B cell (primary cell): ENCODE measurements at regions not wholly inside any gene's neighbourhood (a gene's known extent, or its start where the extent isn't known, plus 50 kb on each side); places are given as distances from the start of the nearest gene placed in this dataset.

ENCODE experiments used
- ATAC-seq: fragments of 200-7000 bp; cut with Tn5 transposase; one replicate; pipeline ENCODE4 v1.10.0; 2021; ENCODE audit warnings: low read depth, mild to moderate bottlenecking, moderate number of reproducible peaks, moderate library complexity
- CTCF ChIA-PET: fragments of 350-600 bp; sonication (Branson Sonifier 250); formaldehyde crosslinking; loops from one replicate; lab custom pipeline; 2021; ENCODE audit warnings: antibody characterized with exemption, inconsistent platforms; lab: Charles Lee
- POLR2A ChIA-PET: fragments of 350-600 bp; sonication (Branson Sonifier 250); formaldehyde crosslinking; loops from one replicate; lab custom pipeline; 2021; ENCODE audit warnings: antibody characterized with exemption; lab: Charles Lee
- DNase-seq: peaks from one replicate; pipeline ENCODE4 v3.0.0; 2013
- H2AFZ ChIP-seq: 2 replicates; pipeline ENCODE4 v1.6.1; 2012; ENCODE audit warnings: mild to moderate bottlenecking, low read depth, low read length; ENCODE audit not compliant: insufficient read depth, poor library complexity, severe bottlenecking
- H3K27ac ChIP-seq, 2 donors: 1 replicate in 1 of 2; 2 replicates in 1 of 2; pipeline ENCODE4 v1.5.1; 2012 to 2013; ENCODE audit warnings: low read length in 2 of 2, mild to moderate bottlenecking in 2 of 2, moderate library complexity in 1 of 2
- H3K27me3 ChIP-seq, 4 experiments: fragments of 200-600 bp in 1 of 4; sonication (generic) in 1 of 4; replicated peaks in 1 of 4; 1 replicate in 2 of 4; 2 replicates in 2 of 4; pipeline versions ENCODE4 v1.6.1 to v1.7.0; 2013 to 2016; ENCODE audit warnings: low read length in 3 of 4, mild to moderate bottlenecking in 2 of 4, mixed read lengths in 1 of 4, moderate library complexity in 1 of 4; ENCODE audit not compliant: insufficient read depth in 4 of 4, control insufficient read depth in 3 of 4; ENCODE audit errors: control extremely low read depth in 1 of 4
- H3K36me3 ChIP-seq, 2 experiments: replicated peaks in 1 of 2; 1 replicate in 1 of 2; 2 replicates in 1 of 2; pipeline versions ENCODE4 v1.6.1 to v1.7.1; 2013; ENCODE audit warnings: low read length in 1 of 2; ENCODE audit not compliant: insufficient read depth in 2 of 2, control insufficient read depth in 1 of 2; ENCODE audit errors: control extremely low read depth in 1 of 2, extremely low read depth in 1 of 2
- H3K4me1 ChIP-seq, 2 donors: fragments of 200-600 bp in 1 of 2; sonication (generic) in 1 of 2; 1 replicate in 1 of 2; 2 replicates in 1 of 2; pipeline versions ENCODE4 v1.5.1 to v1.6.1; 2013 to 2017; ENCODE audit warnings: low read length in 2 of 2; ENCODE audit not compliant: control insufficient read depth in 2 of 2, insufficient read depth in 2 of 2
- H3K4me2 ChIP-seq: replicated peaks from 2 replicates; pipeline ENCODE3; 2012; ENCODE audit warnings: mild to moderate bottlenecking, low read depth, low read length; ENCODE audit not compliant: poor library complexity, severe bottlenecking
- H3K4me3 ChIP-seq, 5 experiments: fragments of 200-600 bp in 1 of 5; sonication (generic) in 1 of 5; 1 replicate in 3 of 5; 2 replicates in 2 of 5; pipeline versions ENCODE4 v1.5.1 to v1.7.0; 2011 to 2016; ENCODE audit warnings: low read length in 4 of 5, mild to moderate bottlenecking in 4 of 5, low read depth in 2 of 5, control low read depth in 1 of 5, moderate library complexity in 1 of 5; ENCODE audit not compliant: insufficient read depth in 1 of 5; ENCODE audit errors: control extremely low read depth in 1 of 5, extremely low read depth in 1 of 5
- H3K79me2 ChIP-seq: fragments of 200-600 bp; sonication (generic); one replicate; pipeline ENCODE4 v1.6.0; 2016; ENCODE audit warnings: low read length; ENCODE audit not compliant: control insufficient read depth, insufficient read depth
- H3K9ac ChIP-seq: fragments of 200-600 bp; sonication (generic); 2 replicates; pipeline ENCODE4 v1.6.1; 2017; ENCODE audit warnings: mild to moderate bottlenecking, low read length, moderate library complexity
- H3K9me3 ChIP-seq, 3 donors: one replicate each; pipeline versions ENCODE4 v1.6.1 to v1.7.1; 2013; ENCODE audit warnings: low read length in 2 of 3; ENCODE audit not compliant: control insufficient read depth in 2 of 3, insufficient read depth in 1 of 3; ENCODE audit errors: control extremely low read depth in 1 of 3
- H4K20me1 ChIP-seq: 2 replicates; pipeline ENCODE4 v1.6.0; 2012; ENCODE audit warnings: mild to moderate bottlenecking, low read length; ENCODE audit not compliant: insufficient read depth, control insufficient read depth, poor library complexity, severe bottlenecking
- H3K27ac Mint-ChIP-seq: one replicate; pipeline ENCODE4 v1.8.0; 2021; ENCODE audit warnings: mixed read lengths
- H3K27me3 Mint-ChIP-seq: one replicate; pipeline ENCODE4 v1.8.0; 2021; ENCODE audit warnings: mixed read lengths
- H3K4me1 Mint-ChIP-seq: one replicate; pipeline ENCODE4 v1.8.0; 2021; ENCODE audit warnings: mixed read lengths
- H3K4me3 Mint-ChIP-seq: one replicate; pipeline ENCODE4 v1.8.0; 2021; ENCODE audit warnings: mixed read lengths
- H3K9me3 Mint-ChIP-seq: one replicate; pipeline ENCODE4 v1.8.0; 2022; ENCODE audit warnings: mixed read lengths; ENCODE audit not compliant: insufficient read depth
- CTCF ChIP-seq: fragments of 200-600 bp; IDR thresholded peaks from one replicate; pipeline ENCODE4 v1.8.0; 2022; ENCODE audit warnings: antibody characterized with exemption, mild to moderate bottlenecking
- EZH2 ChIP-seq: IDR thresholded peaks from 2 replicates; pipeline ENCODE4 v1.6.1; 2012; ENCODE audit warnings: borderline replicate concordance, low read depth, mild to moderate bottlenecking, moderate library complexity, low read length; ENCODE audit not compliant: insufficient read depth, poor library complexity, severe bottlenecking
- WGBS: methylation state at CpG from one replicate; pipeline ENCODE4 v1.1.5; 2013; ENCODE audit warnings: missing lambda C conversion rate; ENCODE audit not compliant: insufficient coverage; 5-methylcytosine and 5-hydroxymethylcytosine counted together
- intact Hi-C: fragments of 100-400 bp; cut with micrococcal nuclease; formaldehyde crosslinking; loops from one replicate; pipeline ENCODE4 v1.10.0; 2022

DNA sequence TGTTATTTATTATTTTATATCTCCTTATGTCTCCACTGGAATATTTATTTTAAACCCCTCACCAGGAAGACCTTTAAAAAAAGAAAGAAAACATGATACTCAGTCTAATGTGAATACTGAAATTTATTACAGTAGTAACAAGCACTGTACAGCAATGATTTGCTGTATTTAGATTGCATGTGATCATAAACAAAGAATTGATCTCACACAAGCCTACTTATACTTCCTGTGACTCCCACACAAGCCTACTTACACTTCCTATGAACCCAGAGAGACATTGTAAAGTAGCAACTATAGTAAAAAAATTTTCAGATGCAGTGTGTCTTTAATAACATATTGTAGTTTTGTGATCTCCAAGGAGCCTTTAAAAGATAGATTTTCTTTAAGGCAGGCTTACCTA lies 142.7 kb upstream of the SYT1 start:
- intact Hi-C loops = no loop called here
- no peaks in the 10 kb centered on the region for H4K20me1 ChIP-seq
- no peaks in the 10 kb centered on the region for H3K4me1 ChIP-seq
- no peak overlapping the region for H2AFZ ChIP-seq
- ChIA-PET POLR2A (no interaction called here), CTCF (no interaction called here)
- H3K4me3 ChIP-seq = no peak overlapping the region
- DNase-seq (no peak), ATAC-seq (no peak)
- no peaks in the 10 kb centered on the region for H3K36me3 ChIP-seq
- Mint-ChIP-seq H3K27me3 (no peaks in the 10 kb centered on the region), H3K27ac (no peak overlapping the region), H3K9me3 (no peaks in the 10 kb centered on the region), H3K4me1 (no peaks in the 10 kb centered on the region), H3K4me3 (no peak overlapping the region)
- no peaks in the 10 kb centered on the region for H3K27me3 ChIP-seq
- H3K4me2 ChIP-seq = no peak overlapping the region
- no peaks in the 10 kb centered on the region for H3K79me2 ChIP-seq
- TF ChIP-seq EZH2 = no peak
- no peak for TF ChIP-seq CTCF
- no peak overlapping the region for H3K9ac ChIP-seq
- no peak overlapping the region for H3K27ac ChIP-seq
- peaks cover 0 to 1% (median 0%) of the 10 kb centered on the region in 3 donors for H3K9me3 ChIP-seq

DNA sequence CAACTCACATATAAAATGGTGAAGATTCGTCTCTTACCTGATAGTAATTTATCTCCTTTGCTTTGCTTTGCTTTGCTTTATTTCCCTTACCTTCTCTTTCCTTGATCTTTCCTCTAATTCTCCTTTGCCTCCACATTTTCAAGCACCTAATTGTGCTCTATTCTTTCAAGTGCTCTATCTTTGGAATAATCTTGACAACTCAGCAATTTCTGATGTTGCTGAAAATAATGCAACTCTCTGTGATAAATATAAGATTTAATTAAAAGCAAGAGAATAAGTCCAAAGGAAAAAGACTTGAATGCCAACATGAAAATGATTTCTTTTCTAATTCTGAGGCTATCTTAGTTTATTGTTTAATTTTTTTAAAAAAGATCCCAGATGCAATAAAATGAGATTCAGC lies 139.5 kb upstream of the SYT1 start:
- TF ChIP-seq CTCF (no peak), EZH2 (no peak)
- H3K4me3 Mint-ChIP-seq = no peak overlapping the region
- H2AFZ ChIP-seq = no peak overlapping the region

More for the DNA sequence above, 139.5 kb upstream of the SYT1 start:
- no peaks in the 10 kb centered on the region for H3K36me3 ChIP-seq
- no peaks in the 10 kb centered on the region for H3K9me3 ChIP-seq
- H4K20me1 ChIP-seq = no peaks in the 10 kb centered on the region
- no peak overlapping the region for H3K4me2 ChIP-seq
- H3K27ac ChIP-seq = no peak overlapping the region
- H3K4me1 ChIP-seq = no peaks in the 10 kb centered on the region
- no peak overlapping the region for H3K9ac ChIP-seq
- intact Hi-C loops = no loop called here
- CTCF ChIA-PET = no interaction called here
- H3K27me3 Mint-ChIP-seq = no peaks in the 10 kb centered on the region
- H3K79me2 ChIP-seq = no peaks in the 10 kb centered on the region
- POLR2A ChIA-PET = no interaction called here
- no CpG with 5 or more reads among the region's 1 CpG for WGBS
- no peaks in the 10 kb centered on the region for H3K27me3 ChIP-seq
- no peak overlapping the region for H3K27ac Mint-ChIP-seq
- no peaks in the 10 kb centered on the region for H3K9me3 Mint-ChIP-seq
- no peaks in the 10 kb centered on the region for H3K4me1 Mint-ChIP-seq
- DNase-seq (no peak), ATAC-seq (no peak)
- no peak overlapping the region for H3K4me3 ChIP-seq
